Left colon (tissue), 2 donors: ENCODE measurements at regions not wholly inside any gene's neighbourhood (a gene's known extent, or its start where the extent isn't known, plus 50 kb on each side); places are given as distances from the start of the nearest gene placed in this dataset.

Experiments
- ATAC-seq: fragments of 200-7000 bp; cut with Tn5 transposase; one replicate; pipeline ENCODE4 v1.9.1; 2020; ENCODE audit warnings: mild to moderate bottlenecking, moderate library complexity
- DNase-seq, 2 donors: peaks; one replicate each; pipeline ENCODE4 v3.0.0-alpha.2; 2020
- intact Hi-C, 2 donors: fragments of 100-400 bp; cut with DNase I in 1 of 2; cut with micrococcal nuclease in 1 of 2; formaldehyde crosslinking; loops; one replicate each; pipeline versions ENCODE4 v1.11.2 to v1.14.0; 2022; cut with DNase I, micrococcal nuclease
- microRNA-seq, 2 donors: library from miRNA; unstranded; fragments of <30 nt; microRNA quantifications; one replicate each; pipeline versions ENCODE4 v1.1.0 to v1.2.0, GENCODE V29; 2020
- donor health status: DM: no; HTN: no; CAD: no.
- donor health status: DM: yes; HTN: yes; CAD: no.

DNA sequence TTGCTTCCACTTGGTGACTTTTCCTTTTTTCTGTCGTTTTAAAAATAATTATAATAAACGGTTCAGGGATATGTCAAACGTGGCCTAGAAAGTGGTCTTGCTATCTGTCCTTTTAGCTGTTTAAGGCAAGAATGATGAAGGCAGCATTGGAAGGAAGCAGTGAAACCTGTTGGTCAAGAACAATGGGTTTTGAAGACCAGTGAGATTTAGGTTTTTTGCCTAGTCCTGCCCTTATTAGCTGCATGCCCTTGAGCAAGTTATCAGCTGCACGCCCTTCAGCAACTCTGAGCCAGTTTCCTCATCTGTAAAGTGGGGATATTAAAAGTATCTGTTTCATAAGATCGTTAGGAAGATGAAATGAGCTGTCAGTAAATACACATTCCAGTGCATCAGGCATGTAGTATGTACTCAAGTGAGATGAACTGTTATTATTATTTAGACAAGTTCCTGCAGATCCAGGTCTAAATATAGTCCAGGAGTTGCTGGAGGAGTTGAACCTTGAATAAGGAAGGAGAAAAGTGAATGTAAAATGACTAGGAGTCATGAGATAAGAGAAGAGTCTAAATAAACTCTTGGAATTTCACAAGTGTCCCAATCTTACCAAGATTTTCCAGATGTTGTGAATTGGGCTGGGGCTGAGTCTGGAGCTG is 90.8 kb upstream of the HSD17B12 start:
- ATAC-seq, result no peak
- intact Hi-C loops, result no loop called here

DNA sequence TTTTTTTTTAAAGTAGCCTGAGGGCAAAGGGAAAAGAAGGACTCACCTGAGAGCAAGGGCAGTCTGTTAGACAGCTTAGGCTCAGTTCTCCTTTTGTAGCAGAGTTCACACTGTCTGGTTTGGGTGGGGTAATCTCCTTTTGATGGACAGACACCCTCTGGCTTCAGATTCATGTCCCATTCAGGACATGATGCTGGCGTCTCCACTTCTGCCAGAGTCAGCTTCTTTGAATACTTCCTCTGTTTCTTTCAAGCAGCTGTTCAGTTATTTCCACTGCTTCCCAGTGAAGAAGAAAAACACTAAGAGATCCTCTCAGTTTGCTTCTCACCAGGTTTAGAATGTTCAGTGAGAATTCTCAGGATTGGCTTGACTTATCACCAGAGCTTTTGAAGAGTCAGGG is 79.0 kb upstream of the HSD17B12 start:
- DNase-seq, result no peak
- ATAC-seq, result no peak
- intact Hi-C loops, result no loop called here

More for the DNA sequence above, 90.8 kb upstream of the HSD17B12 start:
- no peak for DNase-seq

GRCh38 chr11:43602670-43603069 is 77.9 kb upstream of the HSD17B12 start:
- DNase-seq (no peak), ATAC-seq (no peak)
- intact Hi-C loops, result no loop called here

DNA sequence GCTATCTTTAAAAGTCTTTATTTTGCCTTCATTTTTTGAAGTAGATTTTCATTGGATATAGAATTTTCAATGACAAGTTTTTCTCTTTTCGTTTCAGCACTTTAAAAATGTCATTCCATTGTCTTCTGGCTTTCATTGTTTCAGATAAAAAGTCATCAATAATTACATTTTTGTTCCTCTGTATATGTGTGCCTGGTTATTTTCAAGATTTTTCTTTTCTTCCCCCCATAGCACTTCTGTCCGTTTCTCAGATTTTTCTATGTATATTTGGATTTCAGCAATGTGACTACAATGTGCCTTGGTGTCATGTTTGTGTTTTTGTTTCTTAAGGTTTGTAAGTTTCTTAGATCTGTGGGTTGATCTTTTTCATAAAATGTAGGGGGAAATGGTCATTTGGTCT is 66.3 kb upstream of the HSD17B12 start:
- intact Hi-C loops, result no loop called here
- no peak for DNase-seq

DNA sequence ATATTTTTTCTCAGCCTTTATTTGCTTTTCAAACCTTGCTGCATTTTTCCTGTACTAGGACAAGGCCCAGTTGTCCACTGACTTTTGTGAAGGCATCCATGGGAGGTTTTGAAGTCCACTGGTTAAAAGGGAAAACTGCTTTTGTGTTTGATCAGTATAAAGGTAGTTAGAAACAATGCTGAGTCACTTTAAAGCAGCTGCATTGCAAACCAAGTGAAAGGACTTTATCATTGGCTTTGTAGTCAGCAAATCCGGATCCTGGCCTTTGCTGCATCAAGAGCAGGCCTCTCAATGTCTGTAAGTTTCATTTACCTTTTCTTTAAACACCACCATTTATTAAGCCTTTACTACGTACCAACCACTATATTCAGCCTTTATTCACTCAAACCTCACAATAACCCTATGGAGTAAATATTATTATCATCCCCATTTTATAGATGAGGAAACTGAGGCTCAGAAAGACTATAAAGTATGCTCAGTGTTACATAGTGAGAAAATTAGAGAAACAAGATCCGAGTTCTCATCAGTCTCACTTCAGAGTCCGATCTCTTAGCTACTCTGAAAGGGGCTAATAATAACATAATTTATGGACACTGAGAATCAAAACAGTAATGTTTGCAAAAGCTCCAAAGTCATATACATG is 60.6 kb upstream of the HSD17B12 start:
- ATAC-seq (no peak), DNase-seq (no peak)
- intact Hi-C loops, result no loop called here

More for the DNA sequence above, 66.3 kb upstream of the HSD17B12 start:
- ATAC-seq, result no peak

- intact Hi-C loops, result no loop called here
- ATAC-seq, result no peak
- DNase-seq, result no peak
Observed at GRCh38 chr11:43626798-43627197, 53.7 kb upstream of the HSD17B12 start.

Small RNAs in the stretch of these regions (microRNA-seq; reads per million reads assigned to microRNA genes)
- 3.7 to 19.0 reads per million in 2 donors for gene MIR129-2
- 0 reads per million in 2 donors for gene MIR670
